ENCODE measurements at regions not wholly inside any gene's neighbourhood (a gene's known extent, or its start where the extent isn't known, plus 50 kb on each side); places are given as distances from the start of the nearest gene placed in this dataset.

DNA sequence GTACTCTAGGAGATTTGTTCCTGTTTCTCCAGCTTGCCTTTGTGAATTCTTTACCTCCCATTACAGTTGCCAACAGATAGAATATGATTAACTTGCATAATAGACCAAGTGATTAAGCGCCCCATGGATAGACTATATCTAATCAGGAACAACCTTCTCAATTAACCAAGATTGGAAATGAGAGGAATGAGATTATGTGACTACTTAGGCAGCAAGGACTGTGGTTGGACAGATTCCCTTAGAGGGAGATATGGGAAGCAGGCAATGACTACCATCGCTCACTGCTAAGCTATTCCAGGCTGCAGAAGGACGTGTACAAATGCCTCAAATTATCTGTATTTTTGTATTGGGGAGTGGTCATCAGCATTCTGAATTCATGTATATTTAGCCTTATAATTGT lies 278.1 kb upstream of the DAB2 start:
- TF ChIP-seq, protein P1, sequence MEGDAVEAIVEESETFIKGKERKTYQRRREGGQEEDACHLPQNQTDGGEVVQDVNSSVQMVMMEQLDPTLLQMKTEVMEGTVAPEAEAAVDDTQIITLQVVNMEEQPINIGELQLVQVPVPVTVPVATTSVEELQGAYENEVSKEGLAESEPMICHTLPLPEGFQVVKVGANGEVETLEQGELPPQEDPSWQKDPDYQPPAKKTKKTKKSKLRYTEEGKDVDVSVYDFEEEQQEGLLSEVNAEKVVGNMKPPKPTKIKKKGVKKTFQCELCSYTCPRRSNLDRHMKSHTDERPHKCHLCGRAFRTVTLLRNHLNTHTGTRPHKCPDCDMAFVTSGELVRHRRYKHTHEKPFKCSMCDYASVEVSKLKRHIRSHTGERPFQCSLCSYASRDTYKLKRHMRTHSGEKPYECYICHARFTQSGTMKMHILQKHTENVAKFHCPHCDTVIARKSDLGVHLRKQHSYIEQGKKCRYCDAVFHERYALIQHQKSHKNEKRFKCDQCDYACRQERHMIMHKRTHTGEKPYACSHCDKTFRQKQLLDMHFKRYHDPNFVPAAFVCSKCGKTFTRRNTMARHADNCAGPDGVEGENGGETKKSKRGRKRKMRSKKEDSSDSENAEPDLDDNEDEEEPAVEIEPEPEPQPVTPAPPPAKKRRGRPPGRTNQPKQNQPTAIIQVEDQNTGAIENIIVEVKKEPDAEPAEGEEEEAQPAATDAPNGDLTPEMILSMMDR (conservative IDR thresholded peaks at IDR 0.05; ENCODE audit: low read length), result no peak
- no peak for TF ChIP-seq EZH2phosphoT487 (IDR thresholded peaks at IDR 0.05; ENCODE audit: borderline replicate concordance)

All from Loucy (cell line).